ENCODE measurements at regions not wholly inside any gene's neighbourhood (a gene's known extent, or its start where the extent isn't known, plus 50 kb on each side); places are given as distances from the start of the nearest gene placed in this dataset.

- TF ChIP-seq CTCF (IDR thresholded peaks at IDR 0.05) = no peak
- TF ChIP-seq POLR2AphosphoS5 (IDR thresholded peaks at IDR 0.05) = no peak
These were observed 182.9 kb upstream of the NCAM1 start for GRCh38 chr11:112778091-112778876.

All from transverse colon (tissue), 4 donors.